GM13976 (cell line): ENCODE measurements at regions not wholly inside any gene's neighbourhood (a gene's known extent, or its start where the extent isn't known, plus 50 kb on each side); places are given as distances from the start of the nearest gene placed in this dataset.

Experiments used
- DNase-seq: peaks from one replicate; pipeline ENCODE4 v3.0.0; 2012; ENCODE audit warnings: low spot score
- CTCF ChIP-seq: IDR thresholded peaks from 2 replicates; pipeline ENCODE4 v1.5.1; 2012; ENCODE audit warnings: borderline replicate concordance, mild to moderate bottlenecking; ENCODE audit not compliant: insufficient read depth; ENCODE audit errors: extremely low read depth, missing control alignments, control extremely low read depth
- in situ Hi-C: fragments of 300-500 bp; cut with MboI; formaldehyde crosslinking; loops from one replicate; pipeline ENCODE4 v1.12.0; 2022; ENCODE audit warnings: low sequenced_read_pairs, mixed read lengths, inconsistent platforms; ENCODE audit not compliant: unreplicated experiment

DNA sequence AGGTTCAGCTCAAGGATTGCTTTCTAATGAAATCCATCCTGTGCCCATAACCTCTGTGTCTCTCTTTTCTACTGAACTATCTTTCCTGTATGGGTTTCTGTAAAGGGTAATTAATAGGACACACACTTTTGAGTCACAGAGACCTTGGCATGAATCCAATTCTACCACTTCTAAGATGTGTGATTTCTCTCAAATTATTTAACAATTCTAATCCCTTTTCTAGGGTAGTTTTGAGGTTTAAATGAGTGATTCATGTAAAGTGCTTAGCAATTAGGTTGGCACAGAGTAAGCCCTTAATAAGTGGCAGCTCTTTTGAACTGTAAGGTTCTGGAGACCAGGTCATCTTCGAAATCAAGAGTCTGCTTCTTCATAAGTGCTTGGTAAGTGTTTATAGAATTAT is 202.7 kb downstream of the RASSF9 start:
- in situ Hi-C loops: no loop called here
- TF ChIP-seq CTCF: no peak
- no peak for DNase-seq

DNA sequence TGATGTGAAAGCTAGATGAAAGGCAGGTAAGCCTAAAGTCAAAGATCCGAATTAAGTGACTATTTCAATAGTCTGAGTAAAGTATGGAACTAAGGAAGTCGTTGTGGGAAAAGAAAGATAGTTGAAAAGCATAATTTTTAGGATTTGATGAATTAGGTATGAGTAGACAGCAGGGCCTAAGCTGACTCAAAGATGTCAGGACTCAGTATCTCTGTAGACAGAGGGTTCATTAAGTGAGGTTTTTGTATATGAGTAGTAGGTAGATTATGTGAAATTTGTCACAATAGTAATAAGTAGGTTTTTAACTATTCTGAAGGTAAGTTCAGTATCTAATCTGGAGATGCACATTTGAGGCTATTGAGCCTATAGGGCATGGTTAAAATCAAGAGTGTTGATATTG is 196.4 kb downstream of the RASSF9 start:
- in situ Hi-C loops: no loop called here
- TF ChIP-seq CTCF: no peak
- no peak for DNase-seq

DNA sequence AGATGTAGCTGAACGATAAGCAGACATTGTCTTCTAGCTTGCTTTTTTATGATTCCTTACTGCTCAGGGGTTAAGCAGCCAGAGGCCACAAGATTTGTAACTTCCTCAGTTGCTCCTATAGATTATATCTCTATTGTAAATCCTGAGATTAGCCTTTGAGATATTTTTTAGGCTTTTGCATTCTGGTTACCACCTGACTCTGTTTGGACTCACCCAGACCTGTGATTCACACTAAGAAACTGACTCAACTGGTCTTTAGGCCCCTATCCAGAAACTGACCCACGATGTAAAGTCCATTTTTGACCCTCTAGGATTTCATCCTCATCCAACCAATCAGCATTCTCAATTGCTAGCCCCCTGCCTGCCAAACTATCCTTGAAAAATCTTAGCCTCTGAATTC is 194.4 kb downstream of the RASSF9 start:
- in situ Hi-C loops: no loop called here
- DNase-seq: no peak
- no peak for TF ChIP-seq CTCF

DNA sequence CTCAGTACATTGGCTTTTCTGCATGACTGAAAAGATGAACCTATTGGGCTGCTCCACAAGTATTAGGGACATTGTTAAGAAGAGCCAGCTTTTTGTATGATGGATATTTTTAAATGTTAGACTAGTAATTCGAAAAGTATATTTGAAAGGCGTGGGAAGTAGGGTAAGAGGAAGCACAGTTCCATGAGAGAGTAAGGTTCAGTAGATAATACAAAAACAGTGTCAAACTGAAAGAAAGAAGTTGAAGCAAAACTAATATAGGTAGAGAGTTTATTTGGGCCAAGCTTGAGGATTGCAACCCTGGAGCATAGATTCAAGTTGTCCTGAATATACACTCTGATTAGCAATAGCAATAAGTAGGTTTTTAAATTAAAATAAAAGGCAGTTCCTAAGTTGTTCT is 193.9 kb downstream of the RASSF9 start:
- no peak for TF ChIP-seq CTCF
- in situ Hi-C loops: no loop called here
- DNase-seq: no peak

- DNase-seq: no peak
- in situ Hi-C loops: no loop called here
- no peak for TF ChIP-seq CTCF
Measured at GRCh38 chr12:85642808-85643207, 193.4 kb downstream of the RASSF9 start.

GRCh38 chr12:85644508-85644907 is 191.7 kb downstream of the RASSF9 start:
- no peak for TF ChIP-seq CTCF
- in situ Hi-C loops: no loop called here
- no peak for DNase-seq
